ENCODE measurements at regions not wholly inside any gene's neighbourhood (a gene's known extent, or its start where the extent isn't known, plus 50 kb on each side); places are given as distances from the start of the nearest gene placed in this dataset.
A peak's percentile ranks its signal among the peaks of the same experiment; 100 is the strongest.
"Not testable (repeated sequence)": the region's sequence is repeated elsewhere in the genome, so short reads cannot be mapped to it uniquely, and the experiment has no call there.

DNA sequence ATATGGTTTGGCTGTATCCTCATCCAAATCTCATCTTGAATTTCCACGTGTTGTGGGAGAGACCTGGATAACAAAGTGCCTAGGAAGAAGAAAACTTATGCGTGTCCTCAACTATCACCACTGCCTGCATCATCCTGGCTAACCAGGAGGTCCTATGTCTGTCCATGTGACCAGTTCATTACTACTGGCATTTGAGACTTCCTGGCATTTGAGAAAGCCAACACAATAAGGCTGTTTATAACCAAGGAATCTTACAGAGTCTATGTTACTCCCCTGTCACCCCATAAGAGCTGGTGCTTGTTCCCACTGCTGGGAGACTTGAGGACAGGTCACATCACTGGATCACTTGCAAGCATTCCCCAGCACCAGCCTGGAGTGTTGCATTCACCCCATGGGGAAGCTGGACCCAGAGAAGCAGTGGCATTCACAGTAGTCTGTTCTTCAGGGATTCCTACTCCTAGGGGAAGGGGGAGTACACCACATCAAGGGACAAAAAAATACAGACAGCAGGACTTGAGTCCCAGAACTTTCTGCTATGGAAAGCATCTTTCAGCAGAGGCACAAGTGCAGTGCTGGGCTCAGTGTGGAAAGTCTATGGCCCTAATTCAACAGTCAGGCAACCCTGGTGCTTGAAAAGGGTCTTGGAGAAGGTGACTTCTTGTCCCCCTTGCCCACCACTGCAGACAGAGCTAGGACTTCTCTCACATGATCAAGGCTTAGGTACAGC, 717.1 kb downstream of the SEMA5A start:
- DNase-seq: no peak

DNA sequence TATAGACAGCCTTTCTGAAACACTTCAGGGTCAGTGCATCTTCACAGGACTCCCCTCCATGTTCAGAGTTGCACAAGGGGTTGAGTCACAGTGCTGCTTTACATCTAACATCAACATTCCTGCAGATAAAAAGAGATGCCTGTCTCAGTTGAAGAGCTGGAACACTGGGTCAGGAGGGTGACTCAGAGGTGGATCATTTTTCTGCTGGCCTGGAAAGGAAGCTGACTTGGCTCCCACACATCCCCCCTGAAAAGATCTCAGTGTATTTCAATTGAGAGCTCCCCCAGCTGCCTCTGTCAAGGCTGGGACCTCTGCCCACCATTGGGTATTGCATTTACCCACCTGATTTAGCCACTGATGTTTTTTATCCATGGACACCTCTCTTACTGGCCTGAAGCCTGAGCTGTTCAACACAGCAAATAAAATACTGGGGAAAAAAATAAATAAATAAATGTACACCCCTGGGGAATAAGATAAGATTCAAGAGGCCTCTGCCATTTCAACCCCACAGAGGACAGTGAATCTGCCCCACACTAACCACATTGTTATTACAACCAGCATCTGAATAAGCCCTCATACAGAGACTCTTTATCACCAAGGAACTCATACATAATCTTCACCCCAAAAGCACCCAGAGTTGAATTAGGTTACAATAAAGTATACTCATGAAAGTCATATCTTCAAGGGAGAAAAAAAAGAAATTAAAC, 716.4 kb downstream of the SEMA5A start:
- no peak for DNase-seq

GRCh38 chr5:8831251-8831650, 714.6 kb downstream of the SEMA5A start:
- DNase-seq: no peak

DNA sequence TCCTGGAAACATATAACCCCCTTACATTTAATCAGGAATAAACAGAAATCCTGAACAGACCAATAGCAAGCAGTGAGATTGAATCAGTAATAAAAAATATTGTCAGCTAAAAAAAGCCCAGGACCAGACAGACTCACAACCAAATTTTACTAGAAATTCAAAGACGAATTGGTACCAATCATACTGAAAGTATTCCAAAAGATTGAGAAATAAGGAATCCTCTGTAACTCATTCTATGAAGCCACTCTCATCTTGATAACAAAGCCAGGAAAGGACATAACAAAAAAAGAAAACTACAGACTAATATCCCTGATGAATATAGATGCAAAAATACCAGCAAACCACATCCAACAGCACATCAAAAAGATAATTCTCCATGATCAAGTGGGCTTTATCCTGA, 714.0 kb downstream of the SEMA5A start:
- no peak for DNase-seq

- DNase-seq: no peak
Observed at GRCh38 chr5:8839361-8840055, 706.4 kb downstream of the SEMA5A start.

GRCh38 chr5:8840237-8840636, 705.6 kb downstream of the SEMA5A start:
- no peak for DNase-seq

DNA sequence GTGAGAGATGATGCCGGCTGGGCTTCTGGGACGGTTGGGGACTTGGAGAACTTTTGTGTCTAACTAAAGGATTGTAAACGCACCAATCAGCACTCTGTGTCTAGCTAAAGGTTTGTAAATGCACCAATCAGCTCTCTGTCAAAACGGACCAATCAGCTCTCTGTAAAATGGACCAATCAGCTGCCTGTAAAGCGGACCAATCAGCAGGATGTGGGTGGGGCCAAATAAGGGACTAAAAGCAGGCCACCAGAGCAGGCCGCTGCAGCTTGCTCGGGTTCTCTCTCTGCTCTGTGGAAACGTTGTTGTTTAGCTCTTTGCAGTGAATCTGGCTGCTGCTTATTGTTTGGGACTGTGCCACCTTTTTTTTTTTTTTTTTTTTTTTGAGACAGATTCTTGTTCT, 705.1 kb downstream of the SEMA5A start:
- DNase-seq: not testable (repeated sequence)

DNA sequence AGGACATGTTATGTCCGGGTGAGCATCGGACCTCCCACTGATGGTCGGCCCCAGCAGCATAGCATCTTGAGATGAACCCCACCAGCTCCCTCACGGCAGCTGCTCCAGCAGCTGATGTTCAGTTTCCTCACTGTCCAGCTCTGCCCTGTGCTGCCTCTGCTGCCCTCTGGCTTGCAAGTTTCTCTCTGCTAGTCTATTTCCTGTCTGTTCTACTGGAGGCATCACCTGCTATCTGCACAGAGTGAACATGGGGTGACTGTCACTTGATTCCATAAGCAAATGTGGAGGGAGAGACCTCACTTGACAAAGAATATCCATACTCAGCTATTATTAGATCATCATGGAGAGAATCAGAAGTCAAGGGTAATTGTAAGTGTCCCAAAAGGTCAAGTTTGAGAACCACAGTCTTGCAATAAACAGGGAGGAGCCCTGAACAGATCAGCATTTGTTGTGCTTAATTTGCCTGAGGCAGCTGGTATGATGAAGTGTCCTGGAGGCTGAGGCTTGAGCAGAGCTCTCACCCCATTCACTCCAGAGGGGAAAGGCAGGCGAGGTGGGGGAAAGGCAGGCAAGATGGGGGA, 702.8 kb downstream of the SEMA5A start:
- peak in 1 of 2 experiments; percentile 24 for DNase-seq

DNA sequence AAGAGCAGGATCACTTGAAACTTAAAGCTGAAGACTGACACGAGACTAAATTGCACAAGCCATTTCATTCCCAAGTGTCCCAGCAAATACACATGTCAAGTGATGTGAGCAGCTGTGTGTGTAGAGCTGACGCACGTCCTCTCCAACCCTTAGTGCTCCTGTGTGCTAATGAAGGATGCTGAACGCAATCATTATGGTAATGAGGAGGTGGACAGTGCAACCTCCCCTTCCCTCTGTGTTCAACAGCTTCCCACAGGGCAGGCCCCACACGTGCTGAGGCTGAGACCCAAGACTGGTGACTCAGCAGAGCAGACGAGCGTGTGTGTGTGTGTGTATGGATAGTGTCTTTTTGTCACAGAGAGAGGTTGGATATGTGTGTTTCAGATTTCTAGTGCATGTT, 702.1 kb downstream of the SEMA5A start:
- DNase-seq: no peak

DNA sequence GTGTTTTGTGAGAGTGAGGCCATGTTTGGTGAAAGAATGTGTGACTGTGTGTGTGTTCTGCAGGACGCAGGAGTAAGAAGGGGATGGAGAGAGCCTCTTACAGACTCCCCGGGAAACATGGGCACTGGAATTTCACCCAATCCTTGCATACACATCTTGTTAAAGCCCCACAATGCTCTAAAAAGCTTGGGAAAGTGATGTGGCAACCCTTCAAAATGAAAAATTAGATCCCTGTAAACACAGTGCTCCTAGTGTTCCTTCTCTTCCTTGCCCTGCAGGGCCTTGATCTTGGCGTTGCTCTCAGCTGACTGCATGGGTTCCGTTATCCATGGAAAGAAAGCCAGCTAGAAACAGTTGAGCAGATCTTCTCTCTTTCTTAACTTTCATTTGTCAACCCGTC, 701.7 kb downstream of the SEMA5A start:
- DNase-seq: no peak

- no peak for DNase-seq
Observed at GRCh38 chr5:8844847-8845246, 701.0 kb downstream of the SEMA5A start.

GRCh38 chr5:8845296-8845695, 700.6 kb downstream of the SEMA5A start:
- no peak for DNase-seq

DNA sequence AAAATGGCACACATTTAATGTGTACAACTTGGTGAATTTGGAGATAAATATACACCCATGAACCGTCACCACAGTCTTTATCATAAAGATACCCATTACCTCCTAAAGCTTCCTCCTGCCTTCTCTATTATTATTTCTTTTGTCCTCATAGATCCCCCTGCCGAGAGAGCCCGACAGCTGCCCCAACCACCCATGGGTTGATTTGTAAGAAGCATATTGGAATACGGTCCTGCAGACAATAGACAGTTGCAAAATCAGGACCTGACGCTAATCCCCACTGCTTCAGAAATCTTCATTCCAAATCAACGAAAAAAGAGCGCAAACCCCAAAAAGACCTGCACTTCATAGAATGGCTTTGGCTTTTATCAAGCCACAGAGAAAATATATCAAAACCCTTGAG, 697.5 kb downstream of the SEMA5A start:
- no peak for DNase-seq

DNA sequence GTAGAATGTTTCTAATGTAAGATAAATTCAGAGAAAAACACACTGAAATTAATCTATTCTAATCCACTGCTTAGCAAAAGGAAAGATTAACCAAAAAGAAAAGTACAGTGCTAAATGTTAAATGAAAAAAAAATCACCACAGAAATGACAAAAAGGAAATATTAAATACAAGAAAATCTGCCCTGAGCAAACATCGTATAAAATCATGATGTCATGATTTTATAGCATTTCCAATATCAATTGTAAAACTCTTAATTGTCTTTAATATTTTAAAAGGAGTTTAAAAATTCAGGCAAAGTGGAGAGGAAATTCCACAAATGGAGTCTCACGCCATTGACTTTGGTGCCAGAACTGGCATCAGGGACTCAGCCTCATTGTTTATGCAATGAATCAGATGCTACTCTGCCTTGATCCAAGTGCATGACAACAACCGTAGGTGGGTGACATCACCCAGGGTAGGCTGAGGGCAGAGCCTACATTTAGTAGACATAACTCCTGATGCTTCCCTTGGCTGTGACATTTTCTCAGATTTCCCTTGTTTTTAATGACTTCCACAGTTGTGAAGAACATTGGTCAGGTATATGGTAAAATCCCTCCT, 696.8 kb downstream of the SEMA5A start:
- no peak for DNase-seq

DNA sequence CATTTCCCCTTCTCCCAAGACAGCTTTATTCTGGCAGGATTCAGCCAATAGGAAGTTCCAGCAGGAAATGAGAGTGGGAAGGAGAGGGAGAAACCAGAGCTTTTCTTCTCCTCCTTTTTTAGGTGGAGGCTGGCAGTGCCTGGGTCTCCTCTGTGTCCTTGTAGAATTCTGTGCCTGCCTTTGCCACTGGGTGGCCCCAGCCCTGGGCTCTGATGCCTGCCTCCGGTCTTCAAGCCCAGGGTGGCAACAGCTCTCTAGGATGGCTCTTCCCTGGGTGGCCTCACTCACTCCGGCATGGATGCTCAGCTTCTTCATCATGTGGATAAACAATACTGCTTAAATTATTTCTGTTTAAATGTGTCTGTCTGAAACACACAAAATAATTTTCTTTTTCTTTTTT, 694.8 kb downstream of the SEMA5A start:
- peak in 1 of 2 experiments; percentile 6 for DNase-seq

- no peak for DNase-seq
Observed at GRCh38 chr5:8857051-8857450, 688.8 kb downstream of the SEMA5A start.

- no peak for DNase-seq
Observed at GRCh38 chr5:8861764-8862163, 684.1 kb downstream of the SEMA5A start.

- peak; percentile 31 to 71 for DNase-seq
Observed at GRCh38 chr5:8864053-8864452, 681.8 kb downstream of the SEMA5A start.

DNA sequence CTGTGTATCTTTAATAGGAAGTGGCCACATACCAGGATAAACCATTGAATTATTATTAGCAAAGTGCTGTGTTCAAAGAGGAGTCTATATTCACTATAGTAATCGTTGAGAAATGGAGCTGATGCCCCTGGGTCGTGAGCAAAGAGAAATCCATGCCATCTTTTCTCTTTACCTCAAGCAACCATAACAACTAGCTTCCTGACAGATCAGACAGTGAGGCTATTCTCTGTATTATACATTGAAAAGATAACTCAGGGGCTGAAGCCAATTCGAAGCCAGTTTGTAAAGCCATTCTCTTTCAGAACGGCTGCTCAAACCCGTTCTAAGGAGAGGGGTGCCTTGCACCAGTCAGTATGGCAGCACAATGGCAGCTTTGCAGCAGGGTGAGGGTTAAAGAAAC, 680.6 kb downstream of the SEMA5A start:
- no peak for DNase-seq

DNA sequence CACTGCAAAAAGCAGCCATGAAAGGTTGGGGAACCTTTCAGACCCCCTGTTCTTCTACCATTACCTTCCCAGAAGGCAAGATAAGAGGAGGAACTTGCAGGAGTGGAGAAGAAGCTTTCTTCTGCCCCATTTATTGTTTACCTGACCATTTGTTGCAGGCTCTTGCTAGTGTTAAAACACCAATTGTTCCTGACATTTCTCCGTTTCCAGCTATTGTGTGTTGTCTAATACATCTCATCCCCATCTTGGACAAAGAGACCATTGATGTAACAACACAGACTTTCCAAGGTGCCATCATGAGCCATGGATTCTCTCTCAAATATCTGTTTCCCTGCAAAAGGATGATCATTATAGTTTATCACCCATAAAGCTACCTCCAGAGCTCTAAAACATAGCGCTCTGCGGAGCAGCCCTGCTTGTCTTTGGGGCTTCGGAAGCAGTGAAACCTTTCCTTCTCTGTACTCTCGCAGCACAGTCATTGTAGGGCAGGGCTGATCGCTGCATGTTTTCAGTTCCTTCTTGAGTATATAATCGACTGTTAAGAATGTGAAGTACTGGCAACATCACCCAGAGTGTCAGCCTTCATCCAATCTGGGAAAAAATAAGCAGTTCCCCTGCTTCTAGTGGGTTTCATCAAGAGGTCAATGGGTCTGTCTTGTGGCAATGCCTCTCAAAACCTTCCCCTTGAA, 680.0 kb downstream of the SEMA5A start:
- no peak for DNase-seq

DNA sequence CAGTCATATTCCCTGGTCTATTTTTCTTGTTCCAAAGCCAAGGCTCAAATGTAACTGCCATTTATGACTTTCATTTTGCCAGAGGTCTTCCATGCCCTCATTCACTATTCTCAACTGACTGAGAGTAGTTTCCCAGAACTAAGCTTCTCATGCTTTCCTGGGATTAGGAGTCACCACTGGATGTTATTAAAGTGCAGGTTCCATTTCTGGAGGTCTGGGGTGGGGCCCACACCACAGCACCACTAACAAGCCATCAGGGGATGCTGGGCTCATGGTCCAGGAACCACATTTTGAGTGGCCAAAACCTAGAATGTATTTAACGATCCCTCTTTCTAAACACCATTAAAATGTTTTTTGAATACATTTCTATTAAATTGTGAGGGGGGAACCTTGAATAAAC, 677.6 kb downstream of the SEMA5A start:
- no peak for DNase-seq

DNA sequence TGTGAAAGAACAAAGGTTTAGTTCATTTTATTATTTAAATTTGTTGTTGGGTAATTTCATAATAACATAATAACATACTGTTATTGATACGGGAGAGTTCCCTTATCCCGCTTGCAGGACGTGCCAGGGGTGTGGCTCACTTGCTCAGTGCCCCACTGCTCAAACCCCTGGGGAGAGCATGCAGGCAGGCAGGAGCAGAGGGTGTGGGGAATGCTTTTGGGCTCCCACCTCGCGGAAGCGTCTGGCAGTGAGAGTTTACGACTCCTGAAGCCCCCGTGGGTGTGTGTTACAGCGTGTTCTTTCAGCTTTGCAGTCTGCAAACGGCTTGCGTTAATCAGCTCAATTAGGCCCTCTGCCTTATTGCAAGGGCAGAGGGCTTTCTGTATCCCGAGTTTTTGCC, 675.9 kb downstream of the SEMA5A start:
- DNase-seq: no peak
